ENCODE measurements at regions not wholly inside any gene's neighbourhood (a gene's known extent, or its start where the extent isn't known, plus 50 kb on each side); places are given as distances from the start of the nearest gene placed in this dataset.
"Not testable (repeated sequence)": the region's sequence is repeated elsewhere in the genome, so short reads cannot be mapped to it uniquely, and the experiment has no call there.

DNA sequence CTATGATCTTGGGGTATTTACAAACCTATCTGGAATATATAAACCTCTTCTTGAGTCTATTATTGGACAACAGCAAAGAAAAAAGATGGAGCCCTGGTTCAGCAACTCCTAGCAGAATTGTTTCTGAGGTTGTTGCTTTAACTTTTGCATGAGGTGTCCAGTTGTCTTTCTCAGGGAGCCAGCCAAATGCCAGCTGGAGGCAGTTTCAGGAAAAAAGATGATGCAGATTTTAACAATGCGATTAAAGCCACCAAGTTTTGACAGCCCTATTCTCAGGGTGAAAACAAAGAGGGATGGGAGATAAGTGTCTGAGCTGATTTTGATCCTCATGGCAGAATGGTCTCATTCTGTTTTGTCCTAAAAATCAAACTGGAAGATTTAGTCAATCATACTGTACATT is 181.6 kb upstream of the RASGRP1 start:
- DNase-seq: no peak

DNA sequence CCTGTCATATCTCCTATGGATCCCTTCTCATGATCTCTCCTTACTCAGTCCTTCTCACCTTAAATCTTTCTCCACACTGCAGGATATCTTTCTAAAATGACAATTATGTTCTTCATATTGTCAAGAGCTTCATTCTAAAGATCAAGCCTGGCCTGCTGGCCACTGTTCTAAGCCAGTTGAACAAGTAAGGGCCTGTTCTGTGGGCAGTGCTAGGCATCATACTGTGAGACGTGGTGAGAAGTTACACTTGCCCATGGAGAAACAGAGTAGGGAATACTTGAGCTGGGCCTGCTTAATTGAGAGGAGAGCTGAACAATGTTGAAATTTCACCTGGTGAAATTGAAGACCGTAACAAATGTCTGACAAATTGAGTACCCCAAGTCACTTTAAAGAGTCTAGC is 184.1 kb upstream of the RASGRP1 start:
- DNase-seq: no peak

DNA sequence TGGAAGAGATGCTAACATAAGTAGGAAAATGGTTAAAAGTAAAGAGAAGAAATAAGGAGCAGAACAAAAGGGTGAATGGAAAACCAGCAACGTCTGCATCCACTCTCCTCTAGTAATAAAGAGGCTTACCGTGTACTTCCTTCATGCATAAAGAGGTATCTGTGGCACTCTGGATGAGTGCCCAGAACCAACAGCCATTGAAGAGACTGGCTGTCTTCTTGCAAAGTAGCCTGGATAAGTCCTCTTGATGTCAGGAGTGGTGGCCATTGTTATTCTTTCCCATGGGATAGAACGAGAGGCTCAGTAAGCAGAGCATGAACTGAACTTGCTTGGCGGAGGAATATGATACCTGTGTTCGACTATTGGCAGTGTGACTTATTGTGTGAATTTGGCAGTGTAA is 186.2 kb upstream of the RASGRP1 start:
- DNase-seq: peak; percentile 18

DNA sequence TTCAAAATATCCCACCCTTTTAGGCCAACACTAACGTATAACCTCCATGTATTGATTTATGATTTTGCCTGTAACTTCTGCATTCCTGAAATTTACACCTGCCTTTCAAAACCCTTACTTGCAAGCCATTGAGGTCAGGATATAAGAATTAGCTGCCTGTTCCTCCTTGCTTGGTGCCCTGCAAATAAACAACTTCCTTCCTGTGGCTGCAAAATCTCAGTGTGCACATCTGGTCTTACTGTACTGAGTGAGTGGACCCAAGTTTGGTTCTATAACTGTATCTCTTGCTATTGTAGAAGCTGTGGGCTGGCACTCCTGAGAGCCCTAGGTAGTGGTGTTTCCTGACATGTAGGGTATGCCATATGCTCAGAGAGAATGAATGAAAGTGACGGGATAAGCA is 191.1 kb upstream of the RASGRP1 start:
- no peak for DNase-seq

DNA sequence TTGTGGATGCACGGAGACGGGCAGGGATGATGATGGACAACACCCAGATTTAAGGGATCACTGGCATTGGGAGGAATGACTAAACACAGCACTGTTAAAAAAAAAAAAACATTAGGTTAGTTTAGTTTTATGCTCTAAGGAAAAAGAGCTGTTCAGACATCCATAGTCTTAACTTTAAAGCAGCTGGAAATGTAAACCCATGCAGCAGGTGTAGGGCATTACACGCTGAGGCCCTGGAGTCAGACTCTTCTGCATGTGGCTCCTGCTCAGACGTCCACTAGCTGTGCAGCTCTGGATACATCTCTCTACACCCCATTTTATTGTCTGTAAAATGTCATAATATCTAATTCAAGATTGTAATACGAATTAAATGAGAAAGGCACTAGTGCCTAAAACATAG is 191.8 kb upstream of the RASGRP1 start:
- DNase-seq: no peak

DNA sequence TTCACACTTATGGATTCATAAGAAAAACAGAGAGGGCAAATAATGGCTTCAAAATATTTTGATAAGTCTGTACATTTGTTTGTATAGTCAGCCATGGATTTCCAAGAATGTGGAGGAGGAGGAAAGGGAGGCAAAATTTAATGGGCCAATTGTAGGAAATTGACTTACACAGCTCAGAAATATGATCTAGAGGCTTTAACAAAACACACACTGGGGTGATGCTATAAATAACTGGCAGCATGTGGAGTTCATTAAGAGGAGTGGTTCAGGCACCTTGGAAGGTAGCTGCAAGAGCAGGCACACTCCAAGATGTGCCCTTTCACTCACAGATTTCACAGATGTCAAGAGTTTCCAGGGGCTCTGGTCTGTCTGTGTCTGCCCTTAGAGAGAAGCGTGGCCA is 193.4 kb upstream of the RASGRP1 start:
- DNase-seq: peak; percentile 24

DNA sequence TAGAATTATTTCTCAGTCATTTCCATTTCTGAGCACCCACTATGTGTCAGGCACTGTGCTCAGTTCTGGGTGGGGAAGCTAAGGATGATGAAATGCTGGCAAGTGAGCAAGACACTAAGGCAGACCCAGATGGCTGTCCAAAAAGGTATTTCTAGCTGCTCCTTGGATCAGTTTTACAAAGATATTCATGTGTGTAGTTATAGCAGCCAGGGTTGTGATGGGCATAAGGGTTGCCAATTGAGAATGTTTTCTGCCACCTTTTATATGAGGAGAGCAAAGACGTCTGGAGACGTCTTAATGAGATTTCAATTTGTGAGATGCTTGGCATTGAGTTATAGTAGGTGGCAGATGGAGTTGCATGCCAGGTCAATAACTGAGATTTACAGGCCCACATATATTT is 197.1 kb upstream of the RASGRP1 start:
- DNase-seq: no peak

DNA sequence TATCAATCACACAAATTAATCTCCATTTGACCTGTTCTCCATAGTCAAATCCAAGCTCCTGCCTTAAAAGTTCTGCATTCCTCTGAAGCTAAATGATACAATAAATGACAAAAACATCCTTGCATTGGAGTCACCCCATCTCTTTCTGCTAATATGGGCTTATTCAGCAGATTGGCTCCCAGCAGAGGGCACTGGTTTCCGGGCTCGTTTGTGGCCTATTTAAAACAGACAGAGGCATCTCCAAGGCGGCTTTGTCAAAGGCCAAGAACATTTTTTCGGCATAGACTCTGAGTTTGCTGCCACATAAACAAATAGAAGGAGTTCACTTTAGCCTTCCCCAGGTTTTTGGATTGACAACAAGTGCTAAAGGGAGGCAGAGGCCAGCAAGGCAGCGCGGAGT is 204.4 kb upstream of the RASGRP1 start:
- DNase-seq: no peak

DNA sequence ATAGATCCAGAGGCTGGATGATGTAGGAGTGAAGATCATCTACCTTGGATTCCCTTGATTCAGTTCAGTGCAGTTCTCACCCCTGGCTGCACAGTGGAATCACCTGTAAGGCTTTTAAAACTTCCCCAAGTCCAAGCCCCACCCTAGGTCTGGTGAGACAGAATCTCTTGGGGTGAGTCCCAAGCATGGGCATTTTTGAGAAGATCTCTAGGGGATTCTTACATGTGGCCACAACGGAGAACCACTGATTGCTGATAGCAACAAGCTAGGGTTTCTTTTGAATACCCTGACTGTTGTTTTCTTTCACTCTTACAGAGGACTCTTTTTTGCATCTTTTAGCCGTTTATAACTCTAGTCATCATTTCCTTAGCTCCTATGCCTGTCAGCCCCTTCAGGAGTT is 204.9 kb upstream of the RASGRP1 start:
- DNase-seq: no peak

DNA sequence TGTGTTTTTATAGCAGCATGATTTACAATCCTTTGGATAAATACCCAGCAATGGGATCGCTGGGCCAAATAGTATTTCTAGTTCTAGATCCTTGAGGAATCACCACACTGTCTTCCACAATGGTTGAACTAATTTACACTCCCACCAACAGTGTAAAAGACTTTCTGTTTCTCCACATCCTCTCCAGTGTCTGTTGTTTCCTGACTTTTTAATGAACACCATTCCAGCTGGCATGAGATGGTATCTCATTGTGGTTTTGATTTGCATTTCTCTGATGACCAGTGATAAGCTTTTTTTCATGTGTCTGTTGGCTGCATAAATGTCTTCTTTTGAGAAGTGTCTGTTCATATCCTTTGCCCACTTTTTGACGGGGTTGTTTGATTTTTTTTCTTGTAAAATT is 209.5 kb upstream of the RASGRP1 start:
- not testable (repeated sequence) for DNase-seq

DNA sequence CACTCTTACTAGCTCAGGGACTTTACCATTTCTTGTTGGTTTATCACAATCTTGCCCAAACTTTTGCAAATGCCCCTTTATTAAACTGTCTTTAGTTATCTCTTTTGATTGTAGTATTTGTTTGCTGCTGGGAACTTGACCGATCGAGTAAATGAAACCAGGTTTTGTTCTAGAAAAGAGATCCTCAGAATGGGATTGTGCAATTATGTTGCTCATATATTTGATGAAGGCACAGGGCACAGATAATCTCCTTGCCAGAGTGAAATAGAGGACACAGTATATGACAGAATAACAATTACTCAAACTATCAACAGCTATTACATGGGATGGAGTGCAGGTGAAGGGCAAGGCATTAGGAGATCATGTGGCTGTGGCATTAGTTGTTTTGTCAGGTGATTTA is 216.6 kb upstream of the RASGRP1 start:
- no peak for DNase-seq

DNA sequence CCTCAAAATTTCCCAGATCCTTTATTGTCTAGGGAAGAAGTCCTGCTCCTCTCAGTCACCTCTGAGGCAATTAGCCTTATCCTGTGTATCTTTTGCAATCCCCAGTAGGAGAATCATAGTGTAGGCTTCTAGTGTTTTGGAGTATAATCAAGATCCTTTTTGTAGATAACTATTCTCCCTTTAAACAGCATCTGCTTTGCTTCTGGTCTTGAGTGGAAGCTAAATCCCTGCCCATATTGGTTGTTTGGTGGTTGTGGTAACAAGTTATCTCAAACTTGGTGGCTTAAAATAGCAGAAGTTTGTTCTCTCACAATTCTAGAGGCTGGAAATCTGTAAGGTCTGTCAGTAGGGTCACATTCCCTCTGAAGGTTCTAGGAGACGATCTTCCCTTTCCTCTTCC is 217.5 kb upstream of the RASGRP1 start:
- no peak for DNase-seq

DNA sequence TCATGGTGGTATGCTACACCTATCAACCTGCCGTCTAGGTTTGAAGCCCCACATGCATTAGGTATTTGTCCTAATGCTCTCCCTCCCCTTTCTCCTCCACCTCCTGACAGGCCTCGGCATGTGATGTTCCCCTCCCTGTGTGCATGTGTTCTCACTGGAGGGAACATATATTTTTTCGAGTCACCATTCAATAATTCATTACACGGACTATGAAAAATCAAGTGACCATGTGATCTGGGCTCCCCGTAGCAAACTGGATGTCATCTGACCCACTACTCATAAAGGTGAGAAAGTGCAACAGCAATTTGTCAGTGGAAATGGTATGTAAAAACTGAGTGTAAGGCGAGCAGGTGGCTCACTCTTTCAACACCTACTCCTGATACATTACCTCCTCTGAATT is 224.3 kb upstream of the RASGRP1 start:
- DNase-seq: no peak

DNA sequence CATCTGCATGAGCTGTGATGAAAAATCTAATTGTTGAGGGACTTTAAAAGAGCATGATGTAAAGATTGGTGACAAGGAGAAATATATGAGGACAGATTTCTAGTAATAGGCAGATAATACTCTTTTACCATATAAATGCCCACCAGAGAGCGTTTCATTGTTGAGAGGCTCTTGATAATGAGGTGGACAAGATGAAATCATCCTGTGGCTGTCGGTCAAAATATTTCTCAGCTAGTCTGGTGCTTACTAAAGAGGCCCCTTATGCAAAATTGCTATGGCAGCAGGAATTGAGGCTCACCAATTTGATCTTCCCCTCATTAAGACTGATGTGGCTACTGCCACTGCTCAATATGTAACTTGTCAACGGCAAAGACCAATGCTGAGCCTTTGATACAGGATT is 225.0 kb upstream of the RASGRP1 start:
- DNase-seq: no peak

DNA sequence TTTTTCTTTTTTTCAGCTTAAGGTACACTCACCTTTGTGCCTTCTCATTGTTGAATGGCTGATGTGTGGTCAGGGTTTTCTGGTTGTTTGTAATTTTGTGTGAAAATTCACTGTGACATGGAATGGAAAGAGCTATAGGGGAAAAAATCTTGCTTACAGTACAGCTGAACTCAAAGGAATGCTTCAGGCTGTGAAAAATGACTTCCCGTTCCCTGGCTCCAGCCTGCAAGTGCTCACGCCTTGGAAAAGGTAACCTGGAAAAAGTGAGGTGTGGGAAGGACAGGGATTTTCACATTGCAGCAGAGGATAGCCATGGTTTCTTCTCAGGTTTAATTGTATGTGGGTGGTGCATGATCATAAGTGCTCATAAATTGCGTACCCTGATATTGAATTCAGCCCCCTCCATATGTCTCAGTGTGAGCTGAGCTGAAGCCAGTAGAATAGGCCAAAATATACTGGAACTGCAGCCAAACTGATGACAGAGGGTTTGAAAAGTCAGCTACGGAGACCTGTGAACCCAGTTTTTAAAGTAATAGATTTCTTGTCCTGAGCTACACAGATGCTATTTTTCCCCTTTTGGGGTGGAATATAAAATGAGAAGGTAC is 228.7 kb upstream of the RASGRP1 start:
- DNase-seq: no peak

DNA sequence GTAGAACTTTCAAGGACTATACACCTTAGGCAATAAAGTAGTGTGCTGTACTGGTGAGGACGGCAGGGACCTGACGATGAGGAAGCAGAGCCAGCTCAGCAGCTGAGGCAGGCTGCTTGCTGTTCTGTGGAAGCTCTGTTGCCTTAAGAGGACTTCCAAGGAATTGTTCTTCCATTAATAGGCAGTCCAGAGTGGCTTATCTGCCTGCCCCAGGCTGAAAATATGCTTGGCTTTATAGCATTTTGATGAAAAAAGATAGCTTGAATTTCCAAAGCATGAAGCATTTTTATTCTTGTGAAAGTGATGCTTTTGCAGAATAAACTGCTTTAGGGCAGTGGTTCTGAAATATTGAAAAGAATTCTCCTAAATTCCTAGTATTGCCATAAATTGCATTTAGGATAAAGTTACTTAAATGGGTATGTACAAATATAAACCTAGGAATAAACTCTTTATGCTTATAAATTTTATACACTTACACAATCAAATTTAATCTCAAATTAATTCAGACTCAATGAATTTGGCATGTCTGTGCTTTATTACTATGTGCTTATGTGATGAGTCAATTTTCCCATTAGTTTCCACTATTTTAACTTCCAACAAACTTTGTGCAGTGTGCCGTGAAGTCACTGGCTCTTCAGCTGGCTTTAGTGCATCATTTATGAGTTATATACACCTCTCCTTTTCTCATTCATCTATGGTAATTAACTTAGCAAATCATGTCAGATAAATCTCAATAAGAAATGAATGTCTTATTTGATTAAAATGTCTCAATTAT is 231.0 kb upstream of the RASGRP1 start:
- DNase-seq: no peak

DNA sequence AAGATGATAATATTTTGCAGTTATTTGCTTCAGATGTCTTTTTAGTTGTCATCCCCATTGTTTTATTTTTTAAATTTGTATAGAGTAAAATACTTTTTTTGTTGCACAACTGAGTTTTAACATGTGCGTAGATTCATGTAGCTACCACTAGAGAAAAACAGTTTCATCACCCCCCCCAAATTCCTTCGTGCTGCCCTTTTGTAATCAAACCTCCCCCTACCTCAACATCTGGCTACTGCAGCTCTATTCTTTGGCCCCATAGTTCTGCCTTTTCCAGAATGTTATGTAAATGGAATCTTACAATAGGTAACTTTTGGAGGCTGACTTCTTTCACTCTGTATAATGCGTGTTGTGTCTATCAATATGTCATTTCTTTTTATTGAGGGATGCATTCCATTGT is 232.0 kb upstream of the RASGRP1 start:
- no peak for DNase-seq

DNA sequence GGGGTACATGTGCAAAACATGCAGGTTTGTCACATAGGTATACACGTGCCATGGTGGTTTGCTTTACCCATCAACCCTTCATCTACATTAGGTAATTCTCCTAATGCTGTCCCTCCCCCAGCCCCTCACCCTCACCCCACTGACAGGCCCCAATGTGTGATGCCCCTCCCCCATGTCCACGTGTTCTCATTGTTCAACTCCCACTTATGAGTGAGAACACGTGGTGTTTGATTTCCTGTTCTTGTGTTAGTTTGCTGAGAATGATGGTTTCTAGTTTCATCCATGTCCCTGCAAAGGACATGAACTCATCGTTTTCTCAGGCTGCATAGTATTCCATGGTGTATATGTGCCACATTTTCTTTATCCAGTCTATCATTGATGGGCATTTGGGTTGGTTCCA is 232.9 kb upstream of the RASGRP1 start:
- DNase-seq: not testable (repeated sequence)

DNA sequence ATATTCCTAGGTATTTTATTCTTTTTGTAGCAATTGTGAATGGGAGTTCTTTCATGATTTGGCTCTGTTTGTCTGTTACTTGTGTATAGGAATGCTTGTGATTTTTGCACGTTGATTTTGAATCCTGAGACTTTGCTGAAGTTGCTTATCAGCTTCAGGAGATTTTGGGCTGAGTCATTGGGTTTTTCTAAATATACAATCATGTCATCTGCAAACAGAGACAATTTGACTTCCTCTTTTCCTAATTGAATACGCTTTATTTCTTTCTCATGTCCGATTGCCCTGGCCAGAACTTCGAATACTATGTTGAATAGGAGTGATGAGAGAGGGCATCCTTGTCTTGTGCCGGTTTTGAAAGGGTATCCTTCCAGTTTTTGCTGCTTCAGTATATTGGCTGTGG is 234.6 kb upstream of the RASGRP1 start:
- not testable (repeated sequence) for DNase-seq

DNA sequence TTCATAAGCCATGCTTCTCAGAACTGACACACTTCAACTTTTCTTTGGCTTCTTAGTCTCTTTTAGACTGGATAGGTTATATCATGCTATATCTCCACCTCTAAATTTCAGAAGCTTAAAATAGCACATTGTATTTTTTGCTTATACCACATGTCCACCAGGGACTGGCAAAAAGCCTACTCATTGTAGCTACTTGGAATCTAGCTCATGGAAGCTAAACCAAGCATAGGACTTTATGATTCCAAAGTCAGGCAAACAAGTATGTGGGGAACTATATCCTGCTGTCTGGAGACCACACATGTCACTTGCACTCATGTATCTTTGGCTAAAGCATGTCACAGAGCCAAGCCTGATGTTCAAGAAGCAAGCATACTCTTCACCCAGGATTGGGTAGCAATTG is 245.0 kb upstream of the RASGRP1 start:
- no peak for DNase-seq

DNA sequence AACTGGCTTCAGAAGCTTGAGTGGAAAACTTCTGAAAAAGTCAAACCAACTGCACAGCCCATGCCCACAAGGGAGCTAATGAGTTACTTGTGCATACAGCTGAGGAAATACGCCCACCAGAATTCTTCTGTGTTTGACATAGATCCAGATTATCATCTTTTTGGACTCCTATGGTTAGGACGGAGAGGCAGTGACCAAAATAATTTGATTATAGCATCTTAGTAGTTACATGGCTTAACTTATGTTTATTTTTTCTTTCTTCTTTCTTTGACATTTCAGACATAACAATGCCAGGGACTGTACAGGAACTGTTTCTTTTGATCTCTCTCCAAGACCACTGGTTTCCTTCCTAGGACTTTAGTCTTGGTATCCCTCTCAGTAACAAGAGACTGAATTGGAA is 246.1 kb upstream of the RASGRP1 start:
- DNase-seq: no peak

DNA sequence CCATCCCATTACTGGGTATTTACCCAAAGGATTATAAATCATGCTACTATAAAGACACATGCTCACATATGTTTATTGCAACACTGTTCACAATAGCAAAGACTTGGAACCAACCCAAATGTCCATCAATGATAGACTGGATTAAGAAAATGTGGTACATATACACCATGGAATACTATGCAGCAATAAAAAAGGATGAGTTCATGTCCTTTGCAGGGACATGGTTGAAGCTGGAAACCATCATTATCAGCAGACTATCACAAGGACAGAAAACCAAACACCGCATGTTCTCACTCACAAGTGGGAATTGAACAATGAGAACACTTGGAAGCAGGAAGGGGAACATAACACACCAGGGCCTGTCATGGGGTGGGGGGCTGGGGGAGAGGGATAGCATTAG is 249.6 kb upstream of the RASGRP1 start:
- not testable (repeated sequence) for DNase-seq

DNA sequence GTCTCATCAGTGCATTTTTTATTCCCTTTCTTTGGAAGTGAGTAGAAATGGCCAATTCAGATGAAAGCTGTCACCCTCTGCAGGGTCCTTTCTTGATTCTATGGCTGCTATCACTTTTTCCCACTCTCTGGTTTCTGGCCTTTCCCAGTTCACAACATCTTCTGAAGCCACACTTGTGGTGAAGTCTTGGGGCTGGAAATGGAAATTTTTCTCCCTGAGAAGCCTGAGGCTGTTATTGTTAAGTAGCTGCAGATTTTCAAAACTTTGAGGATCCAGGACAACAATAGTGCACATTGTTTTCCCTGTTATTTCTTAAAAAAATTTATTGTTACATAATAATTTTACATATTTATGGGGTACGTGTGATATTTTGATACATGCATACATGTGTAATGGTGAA is 250.3 kb upstream of the RASGRP1 start:
- no peak for DNase-seq

DNA sequence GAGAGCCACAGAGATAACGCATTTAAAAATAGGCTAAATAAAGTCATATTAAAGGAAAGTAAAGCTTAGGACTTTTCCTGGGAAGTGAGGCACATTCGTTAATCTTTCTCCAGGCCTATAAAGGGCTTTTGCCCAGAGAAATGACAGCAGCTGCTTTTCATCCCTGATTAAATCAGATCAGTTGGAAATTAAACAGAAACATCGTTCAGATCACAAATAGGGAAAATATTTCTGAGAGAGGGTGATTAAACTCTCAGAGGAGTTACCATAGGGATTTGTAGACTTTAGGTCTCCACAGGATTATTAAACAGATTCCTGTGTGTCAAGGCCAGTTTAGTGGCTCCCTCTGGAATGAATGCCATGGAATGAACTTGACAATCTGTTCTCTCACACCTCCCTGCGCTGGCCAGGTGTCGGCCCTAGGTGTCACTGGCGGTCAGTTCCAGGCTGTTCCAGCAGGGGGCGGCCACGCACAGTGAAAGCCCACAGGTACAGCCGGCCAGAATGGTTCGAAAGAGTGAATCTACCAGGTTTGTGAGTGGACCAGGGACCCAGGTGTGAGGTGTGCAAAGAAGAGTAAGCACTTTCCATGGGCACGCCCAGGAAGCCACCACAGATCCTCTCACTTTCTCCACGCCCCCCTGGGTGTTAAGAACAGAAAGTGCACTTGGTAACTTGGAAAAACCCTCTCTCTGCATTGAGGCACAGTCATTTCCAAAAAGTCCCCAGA is 253.0 kb upstream of the RASGRP1 start:
- peak; percentile 66 for DNase-seq
